Karpas-422 (cell line): ENCODE measurements at regions not wholly inside any gene's neighbourhood (a gene's known extent, or its start where the extent isn't known, plus 50 kb on each side); places are given as distances from the start of the nearest gene placed in this dataset.

Experiments used
- DNase-seq: peaks from one replicate; pipeline ENCODE4 v3.0.0-alpha.2; 2015
- H2AFZ ChIP-seq: fragments of 200-600 bp; sonication (generic); 2 replicates; pipeline ENCODE4 v1.6.1; 2014; ENCODE audit warnings: antibody characterized with exemption, low read length, mixed read lengths
- H3K27ac ChIP-seq: fragments of 200-600 bp; sonication (generic); 2 replicates; pipeline ENCODE4 v1.5.1; 2014; ENCODE audit warnings: mild to moderate bottlenecking, low read length, moderate library complexity
- H3K27me3 ChIP-seq: fragments of 200-600 bp; sonication (generic); 2 replicates; pipeline ENCODE4 v1.6.1; 2014; ENCODE audit warnings: low read length, mixed read lengths
- H3K36me3 ChIP-seq: fragments of 200-600 bp; sonication (generic); 2 replicates; pipeline ENCODE4 v1.6.1; 2014; ENCODE audit warnings: low read length, mixed read lengths; ENCODE audit not compliant: insufficient read depth
- H3K4me1 ChIP-seq: fragments of 200-600 bp; sonication (generic); 2 replicates; pipeline ENCODE4 v1.6.1; 2014; ENCODE audit warnings: mild to moderate bottlenecking, low read length, mixed read lengths
- H3K4me2 ChIP-seq: fragments of 200-600 bp; sonication (generic); 2 replicates; pipeline ENCODE4 v1.6.1; 2014; ENCODE audit warnings: low read length, low read depth, mild to moderate bottlenecking; ENCODE audit not compliant: poor library complexity, severe bottlenecking
- H3K4me3 ChIP-seq: fragments of 200-600 bp; sonication (generic); 2 replicates; pipeline ENCODE4 v1.5.1; 2014; ENCODE audit warnings: mild to moderate bottlenecking, antibody characterized with exemption, low read length, mixed read lengths
- H3K79me2 ChIP-seq: fragments of 200-600 bp; sonication (generic); 2 replicates; pipeline ENCODE4 v1.6.1; 2014; ENCODE audit warnings: mild to moderate bottlenecking, low read length, mixed read lengths
- H3K9ac ChIP-seq: fragments of 200-600 bp; sonication (generic); 2 replicates; pipeline ENCODE4 v1.6.0; 2014; ENCODE audit warnings: low read length
- H3K9me2 ChIP-seq: fragments of 200-600 bp; sonication (generic), shearing (Covaris generic); replicated peaks from 2 replicates; pipeline ENCODE4 v1.6.0; 2014; ENCODE audit warnings: mild to moderate bottlenecking, low read length, moderate library complexity; ENCODE audit not compliant: insufficient read depth
- H3K9me3 ChIP-seq: fragments of 300-700, 200-600 bp; sonication (generic); 2 replicates; pipeline ENCODE4 v1.6.1; 2014; ENCODE audit warnings: low read length, mixed read lengths
- H4K20me1 ChIP-seq: fragments of 200-600 bp; sonication (generic); 2 replicates; pipeline ENCODE4 v1.6.1; 2014; ENCODE audit warnings: mild to moderate bottlenecking, antibody characterized with exemption, low read length, low read depth; ENCODE audit not compliant: insufficient read depth

GRCh38 chr1:98304888-98305287 is 356.6 kb upstream of the SNX7 start:
- Histone ChIP-seq H3K9ac (no peak overlapping the region), H3K9me3 (no peaks in the 10 kb centered on the region), H3K79me2 (no peaks in the 10 kb centered on the region), H3K36me3 (no peaks in the 10 kb centered on the region), H3K4me3 (no peak overlapping the region), H2AFZ (no peak overlapping the region), H3K9me2 (no peaks in the 10 kb centered on the region), H4K20me1 (no peaks in the 10 kb centered on the region), H3K27me3 (no peaks in the 10 kb centered on the region), H3K4me2 (no peak overlapping the region), H3K4me1 (no peaks in the 10 kb centered on the region), H3K27ac (no peak overlapping the region)
- DNase-seq, result no peak

- no peaks in the 10 kb centered on the region for H3K4me1 ChIP-seq
- no peak overlapping the region for H3K9ac ChIP-seq
- H3K27me3 ChIP-seq, result no peaks in the 10 kb centered on the region
- no peak overlapping the region for H3K4me2 ChIP-seq
- DNase-seq, result no peak
- H3K27ac ChIP-seq, result no peak overlapping the region
- no peaks in the 10 kb centered on the region for H3K9me3 ChIP-seq
- no peaks in the 10 kb centered on the region for H3K36me3 ChIP-seq
- H4K20me1 ChIP-seq, result no peaks in the 10 kb centered on the region
- H3K4me3 ChIP-seq, result no peak overlapping the region
- H3K9me2 ChIP-seq, result no peaks in the 10 kb centered on the region
- no peaks in the 10 kb centered on the region for H3K79me2 ChIP-seq
- no peak overlapping the region for H2AFZ ChIP-seq
Measured at GRCh38 chr1:98299861-98300260, 361.7 kb upstream of the SNX7 start.

- Histone ChIP-seq H3K9ac (no peak overlapping the region), H3K9me2 (no peaks in the 10 kb centered on the region), H3K4me1 (no peaks in the 10 kb centered on the region), H3K79me2 (no peaks in the 10 kb centered on the region), H2AFZ (no peak overlapping the region), H3K36me3 (no peaks in the 10 kb centered on the region), H4K20me1 (no peaks in the 10 kb centered on the region), H3K4me3 (no peak overlapping the region), H3K4me2 (no peak overlapping the region), H3K27ac (no peak overlapping the region), H3K27me3 (no peaks in the 10 kb centered on the region), H3K9me3 (no peaks in the 10 kb centered on the region)
- no peak for DNase-seq
Measured at GRCh38 chr1:98299313-98299712, 362.2 kb upstream of the SNX7 start.

- no peaks in the 10 kb centered on the region for H3K9me3 ChIP-seq
- no peaks in the 10 kb centered on the region for H4K20me1 ChIP-seq
- H3K4me2 ChIP-seq, result no peak overlapping the region
- H3K4me3 ChIP-seq, result no peak overlapping the region
- no peaks in the 10 kb centered on the region for H3K27me3 ChIP-seq
- no peak overlapping the region for H3K9ac ChIP-seq
- no peaks in the 10 kb centered on the region for H3K36me3 ChIP-seq
- H3K4me1 ChIP-seq, result no peaks in the 10 kb centered on the region
- no peak overlapping the region for H2AFZ ChIP-seq
- DNase-seq, result no peak
- H3K79me2 ChIP-seq, result no peaks in the 10 kb centered on the region
- H3K27ac ChIP-seq, result no peak overlapping the region
- H3K9me2 ChIP-seq, result no peaks in the 10 kb centered on the region
Measured at GRCh38 chr1:98298319-98298718, 363.2 kb upstream of the SNX7 start.

- H3K79me2 ChIP-seq, result no peaks in the 10 kb centered on the region
- no peaks in the 10 kb centered on the region for H3K4me1 ChIP-seq
- H3K9me2 ChIP-seq, result no peaks in the 10 kb centered on the region
- H3K9ac ChIP-seq, result no peak overlapping the region
- H3K4me3 ChIP-seq, result no peak overlapping the region
- H3K36me3 ChIP-seq, result no peaks in the 10 kb centered on the region
- H4K20me1 ChIP-seq, result no peaks in the 10 kb centered on the region
- no peaks in the 10 kb centered on the region for H3K9me3 ChIP-seq
- H3K27me3 ChIP-seq, result no peaks in the 10 kb centered on the region
- no peak for DNase-seq
- H2AFZ ChIP-seq, result no peak overlapping the region
- H3K4me2 ChIP-seq, result no peak overlapping the region
- H3K27ac ChIP-seq, result no peak overlapping the region
Measured at GRCh38 chr1:98296681-98297080, 364.8 kb upstream of the SNX7 start.

- H3K4me3 ChIP-seq, result no peak overlapping the region
- no peaks in the 10 kb centered on the region for H3K36me3 ChIP-seq
- H3K9me2 ChIP-seq, result no peaks in the 10 kb centered on the region
- no peak overlapping the region for H3K9ac ChIP-seq
- no peaks in the 10 kb centered on the region for H3K79me2 ChIP-seq
- H3K4me1 ChIP-seq, result no peaks in the 10 kb centered on the region
- H2AFZ ChIP-seq, result no peak overlapping the region
- no peaks in the 10 kb centered on the region for H3K27me3 ChIP-seq
- no peak overlapping the region for H3K27ac ChIP-seq
- DNase-seq, result no peak
- no peaks in the 10 kb centered on the region for H3K9me3 ChIP-seq
- no peak overlapping the region for H3K4me2 ChIP-seq
- H4K20me1 ChIP-seq, result no peaks in the 10 kb centered on the region
Measured at GRCh38 chr1:98294127-98294526, 367.4 kb upstream of the SNX7 start.

GRCh38 chr1:98292994-98293393 is 368.5 kb upstream of the SNX7 start:
- H3K4me1 ChIP-seq, result no peaks in the 10 kb centered on the region
- H3K9me3 ChIP-seq, result no peaks in the 10 kb centered on the region
- H2AFZ ChIP-seq, result no peak overlapping the region
- H3K4me2 ChIP-seq, result no peak overlapping the region
- H4K20me1 ChIP-seq, result no peaks in the 10 kb centered on the region
- no peaks in the 10 kb centered on the region for H3K36me3 ChIP-seq
- no peaks in the 10 kb centered on the region for H3K79me2 ChIP-seq
- no peak for DNase-seq
- no peak overlapping the region for H3K27ac ChIP-seq
- no peaks in the 10 kb centered on the region for H3K27me3 ChIP-seq
- H3K4me3 ChIP-seq, result no peak overlapping the region
- H3K9me2 ChIP-seq, result no peaks in the 10 kb centered on the region
- no peak overlapping the region for H3K9ac ChIP-seq

GRCh38 chr1:98289311-98289710 is 368.5 kb upstream of the DPYD start:
- H4K20me1 ChIP-seq, result no peaks in the 10 kb centered on the region
- H3K9ac ChIP-seq, result no peak overlapping the region
- no peak overlapping the region for H2AFZ ChIP-seq
- no peak for DNase-seq
- H3K4me2 ChIP-seq, result no peak overlapping the region
- H3K9me2 ChIP-seq, result no peaks in the 10 kb centered on the region
- H3K27me3 ChIP-seq, result no peaks in the 10 kb centered on the region
- H3K4me3 ChIP-seq, result no peak overlapping the region
- H3K79me2 ChIP-seq, result no peaks in the 10 kb centered on the region
- no peaks in the 10 kb centered on the region for H3K4me1 ChIP-seq
- H3K9me3 ChIP-seq, result no peaks in the 10 kb centered on the region
- no peaks in the 10 kb centered on the region for H3K36me3 ChIP-seq
- H3K27ac ChIP-seq, result no peak overlapping the region

GRCh38 chr1:98288494-98288893 is 367.7 kb upstream of the DPYD start:
- H2AFZ ChIP-seq, result no peak overlapping the region
- H3K9me2 ChIP-seq, result no peaks in the 10 kb centered on the region
- H3K27ac ChIP-seq, result no peak overlapping the region
- DNase-seq, result no peak
- H3K9ac ChIP-seq, result no peak overlapping the region
- H3K27me3 ChIP-seq, result no peaks in the 10 kb centered on the region
- no peaks in the 10 kb centered on the region for H4K20me1 ChIP-seq
- H3K9me3 ChIP-seq, result no peaks in the 10 kb centered on the region
- no peaks in the 10 kb centered on the region for H3K4me1 ChIP-seq
- no peaks in the 10 kb centered on the region for H3K36me3 ChIP-seq
- no peaks in the 10 kb centered on the region for H3K79me2 ChIP-seq
- H3K4me2 ChIP-seq, result no peak overlapping the region
- no peak overlapping the region for H3K4me3 ChIP-seq
